Fibroblast of mammary gland (primary cell): ENCODE measurements at regions not wholly inside any gene's neighbourhood (a gene's known extent, or its start where the extent isn't known, plus 50 kb on each side); places are given as distances from the start of the nearest gene placed in this dataset.

ENCODE experiments used
- DNase-seq: peaks from one replicate; pipeline ENCODE4 v3.0.0-alpha.2; 2010; ENCODE audit warnings: low read depth
- H3K4me3 ChIP-seq: 2 replicates; pipeline ENCODE4 v1.5.1; 2011; ENCODE audit warnings: low read depth, mild to moderate bottlenecking, low read length, moderate library complexity; ENCODE audit not compliant: control insufficient read depth
- CTCF ChIP-seq: conservative IDR thresholded peaks from 2 replicates; pipeline ENCODE4 v1.5.1; 2011; ENCODE audit warnings: low read depth, low read length, inconsistent platforms; ENCODE audit not compliant: control insufficient read depth, insufficient read depth

DNA sequence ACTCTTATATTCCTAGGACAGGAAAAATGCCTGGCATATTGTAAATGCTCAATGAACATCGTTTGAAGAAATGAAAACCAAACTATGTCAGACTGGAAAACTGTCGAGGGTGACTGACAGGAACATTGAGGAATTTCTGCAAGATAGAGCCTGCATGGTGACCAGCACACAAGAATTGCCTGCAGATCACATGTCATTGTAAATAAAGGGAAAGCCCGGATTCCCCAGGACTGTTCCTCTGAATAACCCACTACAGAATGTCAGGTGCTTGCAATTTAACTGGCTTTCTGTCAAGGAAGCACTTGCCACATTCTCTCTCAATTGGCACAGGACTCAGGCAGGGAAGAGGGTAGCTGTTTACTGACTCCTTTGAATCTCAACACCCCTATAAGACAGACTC is 129.0 kb upstream of the REG3G start:
- DNase-seq: no peak
- H3K4me3 ChIP-seq: no peak overlapping the region
- TF ChIP-seq CTCF: no peak

DNA sequence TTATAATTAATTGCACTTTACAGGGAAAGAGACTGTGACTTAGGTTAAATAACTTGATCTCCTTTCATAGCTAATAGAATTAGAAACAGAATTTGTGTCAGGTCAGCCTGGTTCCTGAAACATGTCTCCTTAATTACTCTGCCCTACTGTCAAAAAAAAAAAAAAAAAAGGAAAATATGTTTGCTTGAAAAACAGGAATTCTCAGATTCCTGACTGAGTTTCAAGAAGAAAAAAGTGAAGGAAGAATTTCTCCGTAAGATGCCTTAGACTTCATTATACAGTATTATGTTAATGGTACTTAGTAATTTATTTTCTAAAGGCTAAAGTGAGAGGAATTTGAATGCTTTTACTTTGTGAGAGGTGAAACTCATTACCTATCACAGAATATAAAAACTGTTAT is 118.4 kb upstream of the REG3G start:
- no peak for DNase-seq
- no peak for TF ChIP-seq CTCF
- H3K4me3 ChIP-seq: no peak overlapping the region

GRCh38 chr2:78908973-78909372 is 116.5 kb upstream of the REG3G start:
- no peak overlapping the region for H3K4me3 ChIP-seq
- TF ChIP-seq CTCF: no peak
- no peak for DNase-seq

- no peak for TF ChIP-seq CTCF
- no peak for DNase-seq
- H3K4me3 ChIP-seq: no peak overlapping the region
These were observed 115.1 kb upstream of the REG3G start for GRCh38 chr2:78910376-78910775.

DNA sequence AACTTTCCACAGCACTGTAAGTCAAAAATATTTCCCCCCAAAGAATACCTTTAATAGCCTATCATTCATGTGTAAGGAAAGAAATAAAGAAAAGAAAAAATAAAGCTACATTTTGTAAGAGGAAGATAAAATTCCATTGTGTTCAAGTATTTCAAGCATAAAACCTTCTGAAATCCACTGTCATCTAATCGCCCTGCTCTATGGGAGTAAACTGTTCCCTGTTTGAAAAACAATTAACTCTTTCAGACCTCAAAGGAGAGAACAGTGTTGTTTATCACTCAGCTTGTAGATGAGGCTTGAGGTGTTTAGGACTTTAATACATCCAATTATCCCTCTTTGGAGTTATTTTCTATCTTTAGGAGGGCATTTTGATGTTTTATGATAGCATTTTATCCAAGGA is 112.2 kb upstream of the REG3G start:
- no peak overlapping the region for H3K4me3 ChIP-seq
- TF ChIP-seq CTCF: no peak
- no peak for DNase-seq

DNA sequence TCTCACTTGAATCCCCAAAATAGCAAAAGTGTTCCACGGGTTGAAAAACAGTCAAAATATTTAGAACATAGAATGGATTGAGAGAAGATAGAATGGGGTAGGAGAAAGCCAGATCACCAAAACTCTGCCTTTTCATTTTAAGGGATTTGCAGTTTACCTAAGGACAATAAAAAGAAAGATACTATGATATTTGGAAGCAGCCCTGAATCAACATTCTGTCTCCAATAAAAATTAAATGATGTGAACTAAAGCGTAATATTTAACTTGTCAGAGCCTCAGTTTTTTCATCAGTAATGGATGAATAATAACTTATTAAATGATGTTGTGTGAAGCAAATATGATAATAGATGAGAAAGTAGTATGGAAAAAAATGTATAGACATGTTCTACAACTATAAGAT is 100.2 kb upstream of the REG3G start:
- DNase-seq: no peak
- TF ChIP-seq CTCF: no peak
- H3K4me3 ChIP-seq: no peak overlapping the region

DNA sequence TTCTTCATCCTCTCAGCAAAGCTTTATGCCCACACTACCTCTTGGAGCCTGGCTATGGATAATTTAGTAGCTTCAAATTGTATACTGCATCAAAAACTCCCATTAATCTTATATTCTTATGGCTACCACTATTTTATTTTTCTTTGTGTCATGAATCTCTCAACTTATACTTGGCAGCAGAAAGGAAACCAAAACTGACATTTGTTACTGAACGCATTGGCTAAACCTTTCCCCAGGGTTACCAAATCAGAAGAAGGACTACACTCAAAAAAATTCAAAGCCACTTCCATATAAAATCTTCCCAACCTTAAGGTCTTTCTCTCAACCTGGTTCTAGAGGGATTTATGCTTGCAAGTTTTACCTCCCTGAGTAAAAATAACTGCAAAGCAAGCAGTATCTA is 97.0 kb upstream of the REG3G start:
- no peak for TF ChIP-seq CTCF

More for the DNA sequence above, 97.0 kb upstream of the REG3G start:
- no peak overlapping the region for H3K4me3 ChIP-seq
- no peak for DNase-seq
